HG03135 (cell line): ENCODE measurements at regions not wholly inside any gene's neighbourhood (a gene's known extent, or its start where the extent isn't known, plus 50 kb on each side); places are given as distances from the start of the nearest gene placed in this dataset.
"Not testable (repeated sequence)": the region's sequence is repeated elsewhere in the genome, so short reads cannot be mapped to it uniquely, and the experiment has no call there.

Experiments used
- ATAC-seq: cut with Tn5 transposase; IDR thresholded peaks from one replicate; pipeline ENCODE4 v1.9.1; 2021; ENCODE audit warnings: mild to moderate bottlenecking, moderate library complexity; ENCODE audit not compliant: unreplicated experiment

DNA sequence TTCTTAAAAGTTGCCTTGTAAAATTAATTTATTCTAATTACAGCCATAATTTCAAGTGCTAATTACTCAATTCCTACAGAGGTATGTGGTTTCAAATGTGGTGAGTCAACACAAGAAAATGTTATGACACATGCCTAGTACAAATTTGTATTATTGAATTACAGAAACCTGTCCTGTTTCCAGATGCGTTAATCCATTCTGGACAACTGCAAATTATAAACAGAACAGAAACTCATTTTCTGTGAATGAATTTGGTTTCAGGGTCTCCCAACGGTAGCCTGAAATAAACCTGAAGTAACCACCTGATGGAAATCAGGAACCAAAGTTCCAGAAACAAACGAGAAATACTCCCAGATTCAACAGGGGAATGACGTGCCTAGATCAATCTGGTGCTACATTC, 328.6 kb upstream of the F9 start:
- no peak for ATAC-seq

DNA sequence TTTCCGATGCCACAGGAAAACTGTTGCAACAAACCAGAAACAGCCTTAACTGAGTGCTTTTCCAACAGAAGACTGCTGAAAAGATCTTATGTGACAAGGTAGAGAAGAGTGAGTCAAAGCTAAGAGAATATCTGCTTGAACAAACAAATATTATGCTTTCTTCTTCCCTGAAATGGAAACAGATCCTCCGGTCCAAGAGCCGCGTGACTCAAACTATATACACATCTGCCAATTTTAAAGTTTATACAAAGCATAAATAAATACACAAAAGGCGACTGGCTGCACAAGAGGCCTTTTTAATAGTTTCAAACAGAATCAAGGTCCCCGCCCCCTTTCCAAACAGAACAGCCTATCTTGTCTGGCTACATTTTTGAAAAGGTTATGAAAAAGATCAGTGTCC, 329.7 kb upstream of the F9 start:
- no peak for ATAC-seq

DNA sequence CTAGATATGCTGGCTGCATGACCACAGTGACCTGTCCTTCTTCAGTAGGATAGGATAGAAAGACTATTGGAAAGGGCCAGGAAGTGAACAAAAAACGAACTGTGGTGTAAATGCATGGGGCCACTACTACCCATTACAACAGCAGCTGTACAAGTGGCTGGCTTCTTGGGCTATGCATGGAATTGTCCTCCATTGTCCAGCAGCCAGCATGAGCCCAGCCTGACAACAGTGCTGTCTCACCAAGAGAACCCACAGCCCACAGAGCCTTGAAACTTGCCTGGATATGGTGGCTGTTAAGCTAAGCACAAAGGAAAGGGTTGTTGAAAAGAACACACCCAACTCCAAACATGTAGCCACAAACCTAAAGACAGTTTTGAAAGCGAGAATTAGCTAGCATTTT, 330.2 kb upstream of the F9 start:
- no peak for ATAC-seq

DNA sequence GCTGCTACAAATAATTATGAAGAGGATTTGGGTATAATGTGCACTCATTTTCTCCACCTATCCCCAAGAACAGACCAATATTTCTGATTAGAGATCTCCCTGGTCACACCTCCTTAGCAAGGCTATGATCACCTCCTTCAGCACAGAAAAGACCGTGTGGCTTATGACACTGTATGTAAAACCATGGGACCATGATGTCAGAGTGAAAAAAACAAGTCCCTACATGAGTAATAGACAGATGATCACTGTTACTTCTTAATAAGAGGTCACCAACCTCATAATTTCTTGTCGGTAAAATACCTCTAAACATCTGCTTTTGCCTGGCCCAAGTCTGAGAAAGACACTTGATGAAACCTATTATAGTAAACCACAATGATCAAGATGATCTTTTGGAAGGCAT, 330.6 kb upstream of the F9 start:
- ATAC-seq = no peak

DNA sequence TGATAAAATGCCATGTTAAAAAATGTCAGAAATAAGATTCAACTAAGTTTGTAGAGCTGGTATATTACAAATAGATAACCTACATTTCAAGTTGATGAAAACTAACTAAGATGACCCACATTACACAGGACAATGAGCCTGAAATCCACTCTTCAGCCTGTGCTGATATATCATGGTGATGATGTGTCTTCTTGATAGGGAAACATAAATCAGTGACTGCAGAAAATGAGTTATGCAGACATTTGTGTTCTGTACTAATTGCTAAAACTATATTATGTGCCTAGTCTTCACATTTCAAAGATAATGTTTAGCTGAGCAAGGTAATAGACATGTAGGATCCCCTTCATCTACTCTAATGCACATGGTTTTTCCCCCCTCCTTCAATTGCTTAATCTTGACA, 331.6 kb upstream of the F9 start:
- no peak for ATAC-seq

DNA sequence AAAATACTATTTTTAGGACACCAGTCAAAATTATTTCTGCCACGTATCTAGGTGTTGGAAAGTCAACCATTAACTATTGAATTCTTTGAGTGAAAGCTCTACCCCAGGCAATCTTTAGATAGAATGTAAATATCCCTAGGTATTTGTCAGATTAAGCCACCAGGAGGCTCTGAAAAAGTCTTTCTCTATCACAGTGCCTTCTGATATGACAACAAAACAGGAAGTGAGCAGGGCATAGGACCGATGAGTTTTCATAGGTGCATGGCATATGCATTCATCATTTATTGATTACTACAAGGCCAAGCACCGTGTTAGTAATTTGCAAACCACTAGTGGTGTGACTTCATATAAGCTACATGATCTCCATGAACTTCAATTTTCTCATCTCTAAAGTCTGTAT, 333.6 kb upstream of the F9 start:
- ATAC-seq = no peak

DNA sequence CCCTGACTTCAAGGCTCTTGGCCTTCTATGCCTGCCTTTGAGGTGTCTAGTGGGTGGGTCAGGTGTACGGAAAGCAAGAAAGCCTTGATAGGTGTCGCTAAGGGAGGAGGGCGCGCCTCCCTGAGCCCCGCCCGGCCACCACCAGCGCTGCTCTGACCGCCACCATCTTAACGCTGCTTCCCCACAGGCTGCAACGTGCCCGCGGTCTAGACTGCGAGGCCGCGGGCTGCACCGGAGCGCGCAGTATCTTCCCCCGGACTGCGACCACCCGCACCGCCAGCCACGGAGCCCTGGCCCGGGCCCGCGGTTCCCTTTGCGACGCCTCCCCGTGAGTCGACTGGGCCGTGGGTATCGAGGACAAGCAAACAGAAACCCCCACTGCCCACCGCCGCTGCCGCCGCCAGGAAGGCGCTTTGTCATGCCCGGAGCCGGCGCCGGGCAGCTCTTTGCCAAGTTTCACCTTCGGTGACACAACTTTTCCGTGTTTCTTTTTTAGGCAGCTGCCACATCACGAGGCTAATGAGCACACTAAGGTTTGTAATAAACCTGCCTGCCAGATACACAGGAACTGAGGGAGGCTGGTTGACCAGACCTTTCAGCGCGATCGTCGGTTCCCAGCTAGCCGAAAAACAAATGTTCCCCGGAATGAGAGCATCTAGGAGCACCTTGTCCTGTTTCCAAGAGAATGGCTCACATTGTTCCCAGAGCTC, 335.8 kb upstream of the F9 start:
- ATAC-seq = no peak

DNA sequence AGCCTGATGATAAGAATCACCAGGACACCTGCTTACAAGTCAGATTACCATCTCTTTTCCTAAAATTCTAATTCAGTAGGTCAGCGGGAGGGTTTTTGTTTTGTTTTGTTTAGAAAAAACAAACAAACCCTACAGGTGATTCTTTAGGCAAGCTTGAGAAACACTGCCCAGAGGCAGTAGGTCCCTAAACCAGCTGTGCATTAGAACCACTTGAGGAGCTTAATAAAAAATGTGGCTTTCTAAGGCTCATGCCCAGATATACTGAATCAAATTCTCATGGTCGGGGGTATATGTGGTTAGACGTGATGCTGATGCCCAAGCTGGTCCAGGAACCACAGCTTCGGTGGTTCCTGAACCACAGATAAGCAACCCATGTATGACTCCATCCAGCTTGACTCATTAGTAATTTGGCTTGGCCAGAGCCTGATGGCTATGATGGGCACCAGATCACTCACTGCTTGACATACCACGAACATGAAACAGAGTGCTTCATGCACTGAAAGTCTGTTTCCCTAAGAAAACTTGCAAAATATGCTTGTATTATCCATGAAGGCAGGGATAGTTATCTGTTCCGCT, 338.1 kb upstream of the F9 start:
- no peak for ATAC-seq

DNA sequence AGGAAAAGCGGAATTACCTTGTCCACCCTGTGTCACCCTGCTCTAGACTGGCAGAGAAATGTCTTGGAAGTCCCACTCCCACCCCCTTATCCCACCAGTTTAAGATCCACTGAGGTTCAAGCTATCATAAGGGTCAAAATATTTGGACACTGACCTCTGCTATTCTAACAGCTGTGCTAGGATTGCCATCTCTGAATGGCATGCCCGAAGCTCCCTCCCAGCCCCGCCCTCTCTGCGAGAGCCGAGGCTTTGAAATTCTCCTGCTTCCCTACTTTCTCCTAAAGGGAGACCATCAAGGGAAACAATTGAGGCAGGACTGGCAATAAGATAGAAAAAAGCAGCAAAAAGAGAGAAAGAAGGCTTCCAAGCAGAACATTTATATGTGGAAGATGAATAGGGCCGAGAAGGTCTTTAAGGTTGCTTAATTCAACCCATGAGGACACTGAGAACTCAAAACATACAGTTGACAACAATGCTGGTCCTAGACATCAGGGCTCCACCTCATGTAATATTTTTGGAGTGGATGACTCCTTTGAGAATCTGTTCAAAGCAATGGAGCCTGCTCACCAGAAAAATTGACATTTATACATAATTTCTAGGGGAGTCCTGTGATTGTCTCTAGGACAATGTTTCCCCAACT, 338.7 kb upstream of the F9 start:
- no peak for ATAC-seq

DNA sequence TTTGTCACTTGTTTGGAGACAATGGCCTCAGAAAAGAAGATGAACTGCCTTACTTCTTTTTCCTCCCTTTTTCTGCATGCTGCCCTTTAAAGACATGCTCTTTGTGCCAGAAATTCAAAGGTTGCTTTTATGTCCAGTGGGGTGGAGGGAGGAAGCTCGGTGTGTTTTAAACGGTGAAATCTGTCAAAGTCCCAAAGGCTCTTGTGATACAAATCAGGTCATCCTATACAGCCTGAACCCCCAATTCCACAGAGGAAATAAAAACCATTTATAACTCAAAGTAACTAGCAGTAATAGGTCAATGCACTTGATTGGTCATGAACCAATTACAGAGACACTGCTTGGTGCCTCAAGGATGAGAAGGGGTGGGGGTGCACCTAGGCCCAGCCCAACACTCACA, 339.3 kb upstream of the F9 start:
- no peak for ATAC-seq

DNA sequence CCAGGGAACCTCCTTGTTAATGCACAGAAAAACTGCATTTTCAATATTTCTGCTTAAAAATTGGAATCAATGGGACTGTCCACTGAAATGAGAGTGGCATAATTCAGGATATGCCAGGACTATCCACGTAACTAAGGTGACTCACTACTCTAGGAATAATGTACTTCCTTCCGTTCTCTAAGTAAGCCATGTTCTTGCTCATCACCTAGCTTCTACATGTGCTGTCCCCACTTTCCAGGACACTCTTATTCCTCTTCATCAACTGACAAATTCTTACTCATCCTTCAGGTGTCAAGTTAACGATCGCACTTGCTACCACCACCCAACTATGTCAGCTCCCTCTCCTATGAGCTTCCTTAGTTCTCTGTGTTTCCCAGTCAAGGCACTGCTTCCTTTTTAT, 342.8 kb upstream of the F9 start:
- ATAC-seq = no peak

DNA sequence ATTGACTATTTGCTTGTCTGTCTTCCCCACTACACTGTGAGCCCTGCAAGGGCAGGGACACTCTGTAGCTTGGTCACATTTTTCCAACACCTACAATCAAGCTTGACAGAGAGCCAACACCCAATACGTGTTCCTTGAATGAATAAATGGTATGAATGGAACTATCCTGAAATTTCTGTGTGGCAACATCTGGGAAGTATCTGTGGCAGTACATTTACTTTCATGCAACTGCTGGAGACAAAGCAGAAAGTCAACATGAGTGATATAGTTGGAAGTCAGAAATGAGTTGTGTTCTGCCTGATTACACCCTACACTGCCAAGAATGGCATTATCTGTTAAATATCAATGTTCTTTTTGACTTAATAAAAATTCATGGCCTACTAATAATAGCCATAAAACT, 343.5 kb upstream of the F9 start:
- ATAC-seq = no peak

DNA sequence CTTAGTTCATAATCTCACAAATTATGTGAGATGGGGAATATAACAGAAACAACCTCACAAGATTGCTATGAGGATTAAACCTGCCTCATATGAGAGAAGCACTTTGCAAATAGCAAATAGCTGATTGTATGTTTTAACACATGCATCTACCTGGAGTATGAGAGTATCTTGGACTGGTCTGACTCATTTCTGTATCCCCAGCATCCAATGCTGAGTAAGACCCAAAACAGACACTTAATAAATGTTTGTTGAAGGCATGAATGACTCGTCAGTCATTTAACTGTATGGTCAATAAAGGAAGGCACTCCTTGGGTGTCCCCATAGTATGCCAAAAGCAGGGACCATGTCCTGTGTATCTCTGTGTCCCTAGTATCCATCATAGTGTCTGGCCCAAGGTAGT, 350.9 kb upstream of the F9 start:
- no peak for ATAC-seq

DNA sequence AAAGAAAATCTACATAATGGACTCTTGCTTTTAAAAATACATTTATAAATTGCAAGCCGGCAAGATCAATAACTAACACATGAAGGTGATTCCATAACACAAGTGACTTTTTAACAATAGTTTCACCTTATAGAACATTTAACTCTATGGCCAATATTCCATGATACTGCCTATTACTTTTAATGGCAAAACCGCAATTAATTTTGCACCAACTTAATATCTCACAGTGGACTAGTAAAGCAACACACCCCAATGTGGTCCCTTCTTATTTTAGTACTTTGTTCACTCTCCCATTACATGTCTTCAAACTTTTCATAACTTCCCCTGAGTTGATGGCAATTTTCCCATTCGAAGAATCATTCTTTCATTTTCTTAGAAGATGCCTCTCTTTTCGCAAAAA, 351.6 kb upstream of the F9 start:
- ATAC-seq = no peak

DNA sequence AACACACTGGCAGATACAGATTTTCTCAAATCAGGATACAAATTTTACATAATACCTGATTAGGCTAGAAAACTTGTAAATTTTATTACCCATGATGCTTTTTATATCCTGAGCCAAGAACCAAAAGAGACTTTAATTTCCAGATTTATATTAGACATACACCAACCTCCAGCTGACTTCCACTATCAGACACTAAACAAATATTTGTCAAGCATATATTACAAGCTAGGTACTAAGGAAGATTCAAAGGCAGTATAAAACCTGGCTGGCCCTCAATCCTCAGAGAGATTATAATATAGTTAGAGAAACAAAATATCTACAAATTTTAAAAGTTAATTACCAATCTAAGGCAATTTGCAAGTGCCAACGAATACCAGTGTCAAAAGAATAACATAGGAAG, 357.8 kb upstream of the F9 start:
- no peak for ATAC-seq

DNA sequence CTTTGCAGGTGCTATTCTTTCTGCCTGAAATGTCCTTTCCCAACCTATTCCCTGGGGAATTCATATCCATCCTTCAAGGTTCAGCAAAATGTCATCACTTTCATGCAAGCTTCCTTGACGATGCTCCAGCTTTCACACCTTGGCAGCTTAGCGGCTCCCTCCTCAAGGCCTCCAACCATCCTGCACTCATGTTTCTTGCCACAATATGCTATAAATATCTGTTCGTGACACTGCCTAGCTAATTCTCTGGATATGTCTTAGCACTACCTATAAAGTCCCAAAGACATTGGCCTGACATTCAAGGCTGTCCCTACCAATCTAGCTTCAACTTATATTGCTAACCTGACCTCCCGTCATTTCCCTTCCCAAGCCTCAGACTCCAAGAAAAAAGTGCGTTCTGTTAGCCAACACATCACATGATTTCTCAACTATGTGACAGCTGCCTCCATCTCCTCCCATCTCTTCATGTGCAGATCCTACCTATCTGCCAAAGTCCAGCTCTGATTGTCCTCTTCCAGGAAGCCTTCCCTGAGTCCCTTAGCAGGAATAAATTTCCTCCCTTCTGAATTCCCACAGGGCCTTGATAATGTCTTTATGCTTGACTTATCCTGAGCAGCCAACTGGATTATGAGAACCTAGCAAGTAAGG, 359.9 kb upstream of the F9 start:
- ATAC-seq = no peak

DNA sequence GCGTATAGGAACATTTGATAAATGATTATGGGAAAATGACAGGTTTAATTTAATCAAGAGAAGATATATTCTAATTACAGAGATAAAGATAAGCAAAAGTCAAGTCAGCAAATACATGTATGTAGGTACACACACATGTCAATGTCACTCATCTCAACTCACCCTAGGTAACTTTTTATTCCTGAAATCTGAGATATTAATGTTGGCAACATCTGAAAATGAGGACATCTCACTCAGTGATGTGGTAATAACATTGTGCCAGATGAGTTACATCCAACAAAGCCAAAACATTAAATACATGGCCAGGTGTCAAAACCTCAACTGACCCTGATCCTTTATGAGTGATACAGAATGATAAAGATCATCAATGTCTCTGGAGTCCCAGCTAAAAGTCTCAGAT, 363.3 kb upstream of the F9 start:
- no peak for ATAC-seq

DNA sequence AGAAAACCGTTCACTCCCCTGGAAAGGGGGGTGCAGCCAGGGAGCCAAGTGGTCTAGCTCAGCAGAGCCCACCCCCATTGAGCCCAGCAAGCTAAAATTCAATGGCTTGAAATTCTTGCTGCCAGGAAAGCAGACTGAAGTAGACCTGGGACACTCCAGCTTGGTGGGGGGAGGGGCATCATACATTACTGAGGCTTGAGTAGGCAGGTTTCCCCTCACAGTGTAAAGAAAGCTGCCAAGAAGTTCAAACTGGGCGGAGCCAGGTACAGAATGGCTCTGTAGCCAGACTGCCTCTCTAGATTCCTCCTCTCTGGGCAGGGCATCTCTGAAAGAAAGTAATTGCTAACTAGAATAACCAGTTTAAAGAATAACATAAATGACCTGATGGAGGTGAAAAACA, 372.3 kb upstream of the F9 start:
- no peak for ATAC-seq

DNA sequence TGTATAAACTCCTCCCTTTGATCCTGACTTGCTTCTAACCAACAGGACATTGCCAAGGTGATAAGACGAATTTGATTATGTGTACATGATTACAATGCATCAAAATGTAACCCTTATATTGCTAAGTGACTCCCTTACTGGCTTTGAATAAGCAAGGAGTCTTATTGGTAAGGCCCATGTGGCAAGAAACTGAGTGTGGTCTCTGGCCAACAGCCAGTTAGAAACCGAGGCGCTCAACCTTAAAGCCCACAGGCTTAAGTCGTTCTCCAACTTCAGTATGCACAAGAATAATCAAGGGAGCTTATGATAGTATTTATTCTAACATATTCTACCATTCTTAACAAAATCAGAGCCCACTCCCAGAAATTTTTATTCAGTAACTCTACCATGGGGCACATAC, 374.2 kb upstream of the F9 start:
- no peak for ATAC-seq

DNA sequence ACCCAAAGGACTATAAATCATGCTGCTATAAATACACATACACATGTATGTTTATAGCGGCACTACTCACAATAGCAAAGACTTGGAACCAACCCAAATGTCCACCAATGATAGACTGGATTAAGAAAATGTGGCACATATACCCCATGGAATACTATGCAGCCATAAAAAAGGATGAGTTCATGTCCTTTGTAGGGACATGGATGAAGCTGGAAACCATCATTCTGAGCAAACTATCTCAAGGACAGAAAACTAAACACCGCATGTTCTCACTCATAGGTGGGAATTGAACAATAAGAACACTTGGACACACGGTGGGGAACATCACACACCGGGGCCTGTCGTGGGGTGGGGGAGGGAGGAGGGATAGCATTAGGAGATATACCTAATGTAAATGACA, 383.9 kb upstream of the F9 start:
- not testable (repeated sequence) for ATAC-seq

DNA sequence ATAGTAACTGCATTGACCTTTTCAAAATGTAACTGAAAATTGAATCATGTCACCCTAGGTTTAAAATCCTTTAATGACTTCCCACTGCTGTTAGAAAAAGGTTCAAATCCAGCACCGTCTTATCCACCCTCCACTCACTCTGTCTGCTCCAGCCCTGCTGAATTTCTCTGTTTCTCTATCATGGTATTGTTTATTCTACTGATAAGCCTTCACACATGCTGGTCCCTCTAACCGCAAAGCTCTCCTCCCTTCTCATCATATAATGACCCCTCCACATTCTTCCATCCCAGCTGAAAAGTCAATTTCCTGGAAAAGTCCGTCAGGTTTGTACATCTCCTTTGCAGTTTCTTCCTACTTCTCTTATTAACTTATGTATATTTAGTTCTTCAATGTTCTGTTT, 389.2 kb upstream of the F9 start:
- ATAC-seq = no peak

DNA sequence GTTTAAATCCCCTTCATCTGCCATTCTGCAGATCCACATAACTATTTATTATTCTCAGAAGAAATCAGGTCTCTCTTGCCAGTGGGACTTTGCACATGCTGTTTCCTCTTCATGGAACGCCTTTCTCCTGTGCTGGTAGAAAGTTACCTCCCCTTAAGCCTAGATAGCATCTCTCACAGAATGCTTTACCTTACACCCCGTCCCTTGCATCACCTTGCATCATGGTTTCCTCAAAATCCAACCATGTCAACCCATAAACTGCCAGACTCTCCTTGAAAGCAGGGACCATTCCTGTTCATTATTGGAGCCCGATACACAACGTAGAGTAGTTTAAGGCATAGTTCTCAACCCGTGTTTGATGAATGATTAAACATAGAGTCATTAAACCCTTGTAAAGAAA, 396.2 kb upstream of the F9 start:
- no peak for ATAC-seq
